HEK293 (cell line): ENCODE measurements at regions not wholly inside any gene's neighbourhood (a gene's known extent, or its start where the extent isn't known, plus 50 kb on each side); places are given as distances from the start of the nearest gene placed in this dataset.

Source experiments
- CTCF ChIA-PET: fragments of 350-600 bp; formaldehyde crosslinking; extraction: SDS; loops from one replicate; lab custom pipeline; 2021; ENCODE audit warnings: antibody characterized with exemption; lab: Yijun Ruan, JAX
- POLR2A ChIA-PET: fragments of 300-600 bp; formaldehyde crosslinking; extraction: SDS; loops from one replicate; lab custom pipeline; 2020; ENCODE audit warnings: antibody characterized with exemption, inconsistent platforms; lab: Yijun Ruan, JAX
- H3K27ac ChIP-seq: fragments of 200-500 bp; sonication (Bioruptor generic); 2 replicates; pipeline ENCODE4 v1.5.1; 2014; ENCODE audit warnings: low read depth, low read length, control low read depth, inconsistent platforms; ENCODE audit errors: extremely low read depth
- H3K36me3 ChIP-seq, 2 experiments: fragments of 200-500 bp in 1 of 2; sonication (Bioruptor generic) in 1 of 2; 1 replicate in 1 of 2; 2 replicates in 1 of 2; pipeline ENCODE4 v1.5.1; 2014 to 2017; ENCODE audit warnings: inconsistent platforms in 2 of 2, low read length in 2 of 2; ENCODE audit not compliant: control insufficient read depth in 2 of 2, insufficient read depth in 1 of 2
- H3K4me1 ChIP-seq: fragments of 200-500 bp; sonication (Bioruptor generic); 2 replicates; pipeline ENCODE4 v1.5.1; 2014; ENCODE audit warnings: mild to moderate bottlenecking, low read length, inconsistent platforms; ENCODE audit not compliant: control insufficient read depth, insufficient read depth
- H3K4me3 ChIP-seq: 2 replicates; pipeline ENCODE4 v1.5.1; 2011; ENCODE audit warnings: low read depth, mild to moderate bottlenecking, control low read depth, low read length, moderate library complexity
- H3K9me3 ChIP-seq: fragments of 200-500 bp; sonication (Bioruptor generic); 2 replicates; pipeline ENCODE4 v1.5.1; 2014; ENCODE audit warnings: low read depth, low read length, inconsistent platforms; ENCODE audit not compliant: control insufficient read depth, insufficient read depth
- EGR2 ChIP-seq: fragments of 450-650 bp; formaldehyde crosslinking; IDR thresholded peaks from 2 replicates; pipeline ENCODE4 v1.5.1; 2016; ENCODE audit warnings: low read depth, missing biosample characterization, missing genetic modification characterization
- FEZF1 ChIP-seq: fragments of 450-650 bp; formaldehyde crosslinking; IDR thresholded peaks from 2 replicates; pipeline ENCODE4 v1.5.1; 2016; ENCODE audit warnings: missing biosample characterization, missing genetic modification characterization
- GLI4 ChIP-seq: fragments of 450-650 bp; formaldehyde crosslinking; IDR thresholded peaks from 2 replicates; pipeline ENCODE4 v1.5.1; 2016; ENCODE audit warnings: missing biosample characterization, missing genetic modification characterization
- KLF10 ChIP-seq: fragments of 450-650 bp; IDR thresholded peaks from 2 replicates; pipeline ENCODE4 v1.5.1; 2018; ENCODE audit warnings: missing biosample characterization, mild to moderate bottlenecking, missing genetic modification characterization
- OVOL3 ChIP-seq: fragments of 450-650 bp; formaldehyde crosslinking; IDR thresholded peaks from 2 replicates; pipeline ENCODE4 v1.5.1; 2016; ENCODE audit warnings: missing biosample characterization, missing genetic modification characterization
- SALL2 ChIP-seq: fragments of 450-650 bp; formaldehyde crosslinking; IDR thresholded peaks from 2 replicates; pipeline ENCODE4 v1.5.0; 2017; ENCODE audit warnings: missing biosample characterization, mild to moderate bottlenecking, missing genetic modification characterization, borderline replicate concordance
- SCRT1 ChIP-seq: fragments of 450-650 bp; formaldehyde crosslinking; IDR thresholded peaks from 2 replicates; pipeline ENCODE4 v1.5.1; 2016; ENCODE audit warnings: missing biosample characterization, missing genetic modification characterization, borderline replicate concordance
- SCRT2 ChIP-seq: fragments of 450-650 bp; formaldehyde crosslinking; IDR thresholded peaks from 2 replicates; pipeline ENCODE4 v1.5.1; 2016; ENCODE audit warnings: missing biosample characterization, missing genetic modification characterization
- ZBTB20 ChIP-seq: fragments of 450-650 bp; formaldehyde crosslinking; IDR thresholded peaks from 2 replicates; pipeline ENCODE4 v1.5.1; 2016; ENCODE audit warnings: missing biosample characterization, missing genetic modification characterization
- ZBTB21 ChIP-seq: fragments of 450-650 bp; formaldehyde crosslinking; IDR thresholded peaks from 2 replicates; pipeline ENCODE4 v1.5.1; 2017; ENCODE audit warnings: missing biosample characterization, missing genetic modification characterization
- ZBTB49 ChIP-seq: fragments of 450-650 bp; formaldehyde crosslinking; IDR thresholded peaks from 2 replicates; pipeline ENCODE4 v1.5.1; 2016; ENCODE audit warnings: missing biosample characterization, missing genetic modification characterization, low read depth
- ZFP37 ChIP-seq: fragments of 450-650 bp; formaldehyde crosslinking; IDR thresholded peaks from 2 replicates; pipeline ENCODE4 v1.5.1; 2016; ENCODE audit warnings: missing biosample characterization, missing genetic modification characterization
- ZNF16 ChIP-seq: fragments of 450-650 bp; formaldehyde crosslinking; IDR thresholded peaks from 2 replicates; pipeline ENCODE4 v1.5.1; 2016; ENCODE audit warnings: low read depth, missing biosample characterization, missing genetic modification characterization
- ZNF174 ChIP-seq: fragments of 450-650 bp; formaldehyde crosslinking; IDR thresholded peaks from 2 replicates; pipeline ENCODE4 v1.5.0; 2017; ENCODE audit warnings: missing biosample characterization, mild to moderate bottlenecking, missing genetic modification characterization
- ZNF175 ChIP-seq: fragments of 450-650 bp; formaldehyde crosslinking; IDR thresholded peaks from 2 replicates; pipeline ENCODE4 v1.5.1; 2016; ENCODE audit warnings: missing biosample characterization, missing genetic modification characterization
- ZNF184 ChIP-seq: fragments of 450-650 bp; IDR thresholded peaks from 2 replicates; pipeline ENCODE4 v1.5.1; 2018; ENCODE audit warnings: missing biosample characterization, mild to moderate bottlenecking, missing genetic modification characterization
- ZNF223 ChIP-seq: fragments of 450-650 bp; formaldehyde crosslinking; IDR thresholded peaks from 2 replicates; pipeline ENCODE4 v1.5.1; 2016; ENCODE audit warnings: missing biosample characterization, missing genetic modification characterization
- ZNF274 ChIP-seq, 2 experiments: fragments of 200-500 bp in 1 of 2; fragments of 450-650 bp in 1 of 2; sonication (Bioruptor generic) in 1 of 2; formaldehyde crosslinking in 1 of 2; IDR thresholded peaks; 2 replicates each; pipeline versions ENCODE4 v1.5.1 to v1.6.1; 2014 to 2016; ENCODE audit warnings: borderline replicate concordance in 1 of 2, inconsistent platforms in 1 of 2, low read length in 1 of 2, missing biosample characterization in 1 of 2, missing genetic modification characterization in 1 of 2
- ZNF362 ChIP-seq: fragments of 450-650 bp; formaldehyde crosslinking; IDR thresholded peaks from 2 replicates; pipeline ENCODE4 v1.5.1; 2016; ENCODE audit warnings: missing biosample characterization, missing genetic modification characterization
- ZNF366 ChIP-seq: fragments of 450-650 bp; formaldehyde crosslinking; conservative IDR thresholded peaks from 2 replicates; pipeline ENCODE4 v1.5.1; 2016; ENCODE audit warnings: missing biosample characterization, missing genetic modification characterization
- ZNF416 ChIP-seq: fragments of 450-650 bp; formaldehyde crosslinking; IDR thresholded peaks from 2 replicates; pipeline ENCODE4 v1.5.1; 2016; ENCODE audit warnings: missing biosample characterization, missing genetic modification characterization
- ZNF514 ChIP-seq: fragments of 450-650 bp; formaldehyde crosslinking; IDR thresholded peaks from 2 replicates; pipeline ENCODE4 v1.5.1; 2016; ENCODE audit warnings: missing biosample characterization, missing genetic modification characterization
- ZNF529 ChIP-seq: fragments of 450-650 bp; formaldehyde crosslinking; IDR thresholded peaks from 2 replicates; pipeline ENCODE4 v1.5.1; 2017; ENCODE audit warnings: missing genetic modification characterization, missing biosample characterization; ENCODE audit not compliant: insufficient replicate concordance
- ZNF571 ChIP-seq: fragments of 450-650 bp; formaldehyde crosslinking; IDR thresholded peaks from 2 replicates; pipeline ENCODE4 v1.5.0; 2017; ENCODE audit warnings: missing biosample characterization, missing genetic modification characterization
- ZNF629 ChIP-seq: fragments of 450-650 bp; formaldehyde crosslinking; IDR thresholded peaks from 2 replicates; pipeline ENCODE4 v1.5.1; 2017; ENCODE audit warnings: missing biosample characterization, missing genetic modification characterization
- ZNF837 ChIP-seq: fragments of 450-650 bp; formaldehyde crosslinking; IDR thresholded peaks from 2 replicates; pipeline ENCODE4 v1.5.1; 2016; ENCODE audit warnings: missing biosample characterization, missing genetic modification characterization
- TF ChIP-seq, protein P1 (sequence below): fragments of 450-650 bp; formaldehyde crosslinking; IDR thresholded peaks from 2 replicates; pipeline ENCODE4 v1.5.1; 2017; ENCODE audit warnings: missing biosample characterization, missing genetic modification characterization
- TF ChIP-seq, protein P2 (sequence below): fragments of 450-650 bp; formaldehyde crosslinking; IDR thresholded peaks from 2 replicates; pipeline ENCODE4 v1.5.1; 2017; ENCODE audit warnings: missing biosample characterization, missing genetic modification characterization
- TF ChIP-seq, protein P3 (sequence below): fragments of 450-650 bp; formaldehyde crosslinking; IDR thresholded peaks from 2 replicates; pipeline ENCODE4 v1.5.1; 2016; ENCODE audit warnings: missing biosample characterization, missing genetic modification characterization

DNA sequence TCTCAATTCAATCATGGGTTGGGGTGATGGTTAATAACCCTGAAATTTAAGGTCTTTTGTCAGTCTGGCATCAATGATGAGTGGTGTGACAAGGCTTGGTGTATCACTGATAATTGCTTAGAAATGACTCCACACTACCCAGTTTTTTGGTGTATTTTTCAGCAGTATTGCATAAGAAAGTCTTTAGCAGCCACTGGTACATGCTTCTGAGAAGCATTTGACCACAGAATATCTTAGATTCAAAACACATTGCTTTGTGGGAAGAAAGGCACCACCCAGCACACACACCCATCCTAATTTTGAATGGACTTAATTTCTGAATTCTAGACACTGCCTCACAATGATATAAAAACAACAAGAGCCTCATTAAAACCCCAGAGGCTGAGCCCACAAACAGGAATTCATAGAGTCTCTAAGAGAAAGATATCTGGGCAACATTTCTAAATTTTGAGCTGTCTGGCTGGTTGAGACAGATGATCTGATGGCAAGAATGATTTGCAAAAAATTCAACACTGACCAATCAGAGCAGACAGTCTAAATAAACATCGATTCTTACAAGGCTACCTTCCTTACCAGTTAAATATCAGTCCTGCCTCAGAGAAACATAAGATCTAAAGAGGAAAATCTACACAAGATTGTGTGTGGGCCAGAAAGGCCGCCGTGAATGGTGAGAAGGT, 114.7 kb upstream of the CYP1B1 start:
- Histone ChIP-seq H3K27ac (no peak overlapping the region), H3K4me3 (no peak overlapping the region), H3K4me1 (no peaks in the 10 kb centered on the region), H3K36me3 (no peaks in the 10 kb centered on the region), H3K9me3 (no peaks in the 10 kb centered on the region)
- ChIA-PET CTCF (no interaction called here), POLR2A (no interaction called here)
- TF ChIP-seq, protein P1, sequence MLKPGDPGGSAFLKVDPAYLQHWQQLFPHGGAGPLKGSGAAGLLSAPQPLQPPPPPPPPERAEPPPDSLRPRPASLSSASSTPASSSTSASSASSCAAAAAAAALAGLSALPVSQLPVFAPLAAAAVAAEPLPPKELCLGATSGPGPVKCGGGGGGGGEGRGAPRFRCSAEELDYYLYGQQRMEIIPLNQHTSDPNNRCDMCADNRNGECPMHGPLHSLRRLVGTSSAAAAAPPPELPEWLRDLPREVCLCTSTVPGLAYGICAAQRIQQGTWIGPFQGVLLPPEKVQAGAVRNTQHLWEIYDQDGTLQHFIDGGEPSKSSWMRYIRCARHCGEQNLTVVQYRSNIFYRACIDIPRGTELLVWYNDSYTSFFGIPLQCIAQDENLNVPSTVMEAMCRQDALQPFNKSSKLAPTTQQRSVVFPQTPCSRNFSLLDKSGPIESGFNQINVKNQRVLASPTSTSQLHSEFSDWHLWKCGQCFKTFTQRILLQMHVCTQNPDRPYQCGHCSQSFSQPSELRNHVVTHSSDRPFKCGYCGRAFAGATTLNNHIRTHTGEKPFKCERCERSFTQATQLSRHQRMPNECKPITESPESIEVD: no peak
- no peak for TF ChIP-seq ZFP37 (tag by site-specific recombination)
- TF ChIP-seq, protein P2, sequence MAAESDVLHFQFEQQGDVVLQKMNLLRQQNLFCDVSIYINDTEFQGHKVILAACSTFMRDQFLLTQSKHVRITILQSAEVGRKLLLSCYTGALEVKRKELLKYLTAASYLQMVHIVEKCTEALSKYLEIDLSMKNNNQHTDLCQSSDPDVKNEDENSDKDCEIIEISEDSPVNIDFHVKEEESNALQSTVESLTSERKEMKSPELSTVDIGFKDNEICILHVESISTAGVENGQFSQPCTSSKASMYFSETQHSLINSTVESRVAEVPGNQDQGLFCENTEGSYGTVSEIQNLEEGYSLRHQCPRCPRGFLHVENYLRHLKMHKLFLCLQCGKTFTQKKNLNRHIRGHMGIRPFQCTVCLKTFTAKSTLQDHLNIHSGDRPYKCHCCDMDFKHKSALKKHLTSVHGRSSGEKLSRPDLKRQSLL: no peak
- TF ChIP-seq, protein P3, sequence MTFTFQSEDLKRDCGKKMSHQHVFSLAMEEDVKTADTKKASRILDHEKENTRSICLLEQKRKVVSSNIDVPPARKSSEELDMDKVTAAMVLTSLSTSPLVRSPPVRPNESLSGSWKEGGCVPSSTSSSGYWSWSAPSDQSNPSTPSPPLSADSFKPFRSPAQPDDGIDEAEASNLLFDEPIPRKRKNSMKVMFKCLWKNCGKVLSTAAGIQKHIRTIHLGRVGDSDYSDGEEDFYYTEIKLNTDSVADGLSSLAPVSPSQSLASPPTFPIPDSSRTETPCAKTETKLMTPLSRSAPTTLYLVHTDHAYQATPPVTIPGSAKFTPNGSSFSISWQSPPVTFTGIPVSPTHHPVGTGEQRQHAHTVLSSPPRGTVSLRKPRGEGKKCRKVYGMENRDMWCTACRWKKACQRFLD (tag by site-specific recombination): no peak
- no peak for TF ChIP-seq ZBTB49 (tag by site-specific recombination)
- TF ChIP-seq ZNF529 (tag by site-specific recombination): no peak
- no peak for TF ChIP-seq GLI4
- no peak for TF ChIP-seq ZNF174 (tag by site-specific recombination)
- TF ChIP-seq ZNF223 (tag by site-specific recombination): no peak
- TF ChIP-seq ZNF416 (tag by site-specific recombination): no peak
- no peak for TF ChIP-seq ZBTB20
- no peak for TF ChIP-seq SCRT2 (tag by site-specific recombination)
- TF ChIP-seq SALL2 (tag by site-specific recombination): no peak
- no peak for TF ChIP-seq ZNF184 (tag by site-specific recombination)

DNA sequence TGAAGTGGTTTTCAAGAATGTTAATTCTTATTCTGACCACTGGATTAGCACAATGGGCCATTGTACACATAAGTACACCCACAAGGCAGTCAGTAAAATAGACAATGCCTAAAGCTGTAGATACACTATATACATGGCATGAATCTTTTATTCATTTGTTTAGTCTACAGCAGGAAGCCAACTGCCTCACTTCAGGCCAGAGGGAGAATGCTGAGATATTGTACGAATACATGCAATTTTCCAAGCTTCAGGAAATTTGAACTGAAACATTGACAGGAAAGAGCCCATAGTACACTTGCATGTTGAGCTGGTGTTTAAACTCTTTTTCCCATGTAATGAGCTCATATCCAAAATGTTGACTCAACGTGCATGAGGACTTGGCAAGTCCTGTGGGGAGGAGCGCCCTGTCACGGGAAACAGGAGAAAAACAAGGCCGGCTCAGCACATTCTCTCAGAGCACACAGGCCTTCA, 111.6 kb upstream of the CYP1B1 start:
- TF ChIP-seq OVOL3 (tag by site-specific recombination) (no peak), ZNF837 (tag by site-specific recombination) (no peak), ZNF514 (tag by site-specific recombination) (no peak), ZNF366 (no peak), ZNF174 (tag by site-specific recombination) (no peak), ZNF571 (no peak), ZNF274 (IDR thresholded peaks at IDR 0.05; ENCODE audit: low read length) (no peak), ZNF274 (tag by site-specific recombination; IDR thresholded peaks at IDR 0.05; ENCODE audit: borderline replicate concordance) (no peak), FEZF1 (tag by site-specific recombination) (no peak), ZBTB21 (tag by site-specific recombination) (no peak), SCRT1 (tag by site-specific recombination) (no peak), ZNF16 (no peak), ZNF175 (tag by site-specific recombination) (no peak), ZNF629 (tag by site-specific recombination) (no peak), ZNF362 (tag by site-specific recombination) (no peak), EGR2 (no peak), KLF10 (tag by site-specific recombination) (no peak)
- Histone ChIP-seq H3K36me3 (no peaks in the 10 kb centered on the region), H3K4me3 (no peak overlapping the region), H3K4me1 (no peaks in the 10 kb centered on the region), H3K9me3 (no peaks in the 10 kb centered on the region), H3K27ac (no peak overlapping the region)
- ChIA-PET CTCF (interaction anchor here (0.6 kb wide), 1 partner anchor 31 kb away, joined by 3 read pairs; no protein-coding TSS in a partner anchor), POLR2A (no interaction called here)
